GM12878 (cell line): ENCODE measurements at regions not wholly inside any gene's neighbourhood (a gene's known extent, or its start where the extent isn't known, plus 50 kb on each side); places are given as distances from the start of the nearest gene placed in this dataset.

ENCODE experiments used
- ATAC-seq: fragments of 200-7000 bp; cut with Tn5 transposase; 3 replicates; pipeline ENCODE4 v1.9.1; 2020; ENCODE audit warnings: mild to moderate bottlenecking, moderate library complexity
- BruUV-seq: library from RNA; stranded (reverse); fragments of 400-500 nt; replicated peaks from 2 replicates; lab custom pipeline; 2021; lab: Mats Ljungman, UMichigan
- CTCF ChIA-PET: fragments of 300-600 bp; sonication (Branson Sonifier 250); formaldehyde crosslinking; extraction: SDS; loops from one replicate; lab custom pipeline; 2021; ENCODE audit warnings: inconsistent platforms; lab: Yijun Ruan, JAX
- POLR2A ChIA-PET: fragments of 350-600 bp; formaldehyde crosslinking; extraction: SDS; loops from one replicate; lab custom pipeline; 2021; ENCODE audit warnings: inconsistent platforms; lab: Charles Lee
- RAD21 ChIA-PET: fragments of 300-600 bp; sonication (Branson Sonifier 250); formaldehyde crosslinking; loops from one replicate; lab custom pipeline; 2023; ENCODE audit warnings: antibody characterized with exemption; ENCODE audit not compliant: unreplicated experiment; lab: Charles Lee
- SMC1A ChIA-PET: fragments of 300-600 bp; sonication (Branson Sonifier 250); formaldehyde crosslinking; loops from one replicate; lab custom pipeline; 2023; ENCODE audit not compliant: unreplicated experiment, uncharacterized antibody; lab: Charles Lee
- DNase-seq: peaks from one replicate; pipeline ENCODE4 v3.0.0-alpha.2; 2011; ENCODE audit warnings: low read depth, low spot score
- FAIRE-seq: peaks from 3 replicates; lab custom pipeline; 2011; peaks lifted over from hg19 to GRCh38; lab: Jason Lieb, UNC
- H2AFZ ChIP-seq: 2 replicates; pipeline ENCODE4 v1.6.0; 2011; ENCODE audit warnings: low read depth, low read length, control low read depth; ENCODE audit not compliant: control insufficient read depth
- H3K27ac ChIP-seq: 2 replicates; pipeline ENCODE4 v1.5.1; 2011; ENCODE audit warnings: control low read depth; ENCODE audit not compliant: control insufficient read depth, insufficient read depth
- H3K27me3 ChIP-seq, 2 experiments: replicated peaks in 1 of 2; 2 replicates each; pipeline versions ENCODE4 v1.6.0 to v1.6.1; 2011; ENCODE audit warnings: low read length in 1 of 2; ENCODE audit not compliant: control insufficient read depth in 2 of 2, insufficient read depth in 2 of 2
- H3K36me3 ChIP-seq, 2 experiments: 2 replicates each; pipeline ENCODE4 v1.5.1; 2011; ENCODE audit warnings: low read length in 1 of 2; ENCODE audit not compliant: control insufficient read depth in 2 of 2, insufficient read depth in 2 of 2
- H3K4me1 ChIP-seq: 2 replicates; pipeline ENCODE4 v1.6.1; 2011; ENCODE audit warnings: mild to moderate bottlenecking, low read length, moderate library complexity, mixed read lengths; ENCODE audit not compliant: control insufficient read depth, insufficient read depth
- H3K4me2 ChIP-seq: 2 replicates; pipeline ENCODE4 v1.6.0; 2011; ENCODE audit warnings: control low read depth; ENCODE audit not compliant: control insufficient read depth, insufficient read depth
- H3K4me3 ChIP-seq: fragments of 200-600 bp; sonication (generic); 2 replicates; pipeline ENCODE4 v1.5.1; 2016
- H3K79me2 ChIP-seq: 2 replicates; pipeline ENCODE4 v1.6.0; 2011; ENCODE audit warnings: low read length; ENCODE audit not compliant: control insufficient read depth, insufficient read depth
- H3K9ac ChIP-seq: 2 replicates; pipeline ENCODE4 v1.8.0; 2011; ENCODE audit warnings: low read length, control low read depth, mixed read lengths; ENCODE audit not compliant: control insufficient read depth, insufficient read depth
- H3K9me3 ChIP-seq: replicated peaks from 3 replicates; pipeline ENCODE4 v1.5.1; 2011; ENCODE audit warnings: mild to moderate bottlenecking, low read length; ENCODE audit not compliant: control insufficient read depth, insufficient read depth
- H4K20me1 ChIP-seq: 2 replicates; pipeline ENCODE4 v1.6.0; 2011; ENCODE audit not compliant: control insufficient read depth, insufficient read depth
- CBX3 ChIP-seq: fragments of 200-600 bp; sonication (generic); IDR thresholded peaks from 2 replicates; pipeline ENCODE4 v1.6.1; 2016; ENCODE audit warnings: low read depth, borderline replicate concordance
- CHD1 ChIP-seq: IDR thresholded peaks from 2 replicates; pipeline ENCODE4 v1.6.1; 2012; ENCODE audit warnings: low read depth, low read length, improper control_type of control experiment
- CREB1 ChIP-seq: IDR thresholded peaks from 2 replicates; pipeline ENCODE4 v1.6.1; 2012; ENCODE audit warnings: low read depth, mild to moderate bottlenecking, inconsistent platforms
- CREM ChIP-seq: IDR thresholded peaks from 2 replicates; pipeline ENCODE4 v1.6.1; 2014; ENCODE audit warnings: antibody characterized with exemption, low read depth
- ESRRA ChIP-seq: IDR thresholded peaks from 2 replicates; pipeline ENCODE4 v1.6.1; 2012; ENCODE audit warnings: mild to moderate bottlenecking, low read length, improper control_type of control experiment
- HDGF ChIP-seq: fragments of 450-650 bp; IDR thresholded peaks from 2 replicates; pipeline ENCODE4 v1.6.1; 2016; ENCODE audit warnings: antibody characterized with exemption
- NFYA ChIP-seq: IDR thresholded peaks from 2 replicates; pipeline ENCODE4 v1.6.1; 2011; ENCODE audit warnings: low read depth, mild to moderate bottlenecking, low read length, improper control_type of control experiment, borderline replicate concordance
- NFYB ChIP-seq: IDR thresholded peaks from 2 replicates; pipeline ENCODE4 v1.6.1; 2011; ENCODE audit warnings: low read depth, mild to moderate bottlenecking, low read length, improper control_type of control experiment, moderate library complexity; ENCODE audit not compliant: insufficient read depth
- NRF1 ChIP-seq: conservative IDR thresholded peaks from 2 replicates; pipeline ENCODE4 v1.6.1; 2011; ENCODE audit warnings: mild to moderate bottlenecking, low read depth, low read length, improper control_type of control experiment
- RBBP5 ChIP-seq: fragments of 200-600 bp; sonication (generic); conservative IDR thresholded peaks from 2 replicates; pipeline ENCODE4 v1.6.1; 2016
- RCOR1 ChIP-seq: conservative IDR thresholded peaks from 2 replicates; pipeline ENCODE4 v1.6.1; 2012; ENCODE audit warnings: low read depth, low read length, improper control_type of control experiment
- RFX5 ChIP-seq: IDR thresholded peaks from 2 replicates; pipeline ENCODE4 v1.6.1; 2011; ENCODE audit warnings: low read depth, low read length, improper control_type of control experiment
- SMAD5 ChIP-seq: IDR thresholded peaks from 2 replicates; pipeline ENCODE4 v1.6.1; 2016; ENCODE audit warnings: antibody characterized with exemption, low read depth
- SREBF1 ChIP-seq: IDR thresholded peaks from 2 replicates; pipeline ENCODE4 v1.6.1; 2012; ENCODE audit warnings: mild to moderate bottlenecking, low read length
- whole genome bisulfite sequencing: methylation state at CpG from one replicate; pipeline ENCODE4 v1.1.6; 2016; ENCODE audit warnings: low lambda C conversion rate; ENCODE audit not compliant: insufficient replicate concordance, insufficient coverage; ENCODE audit errors: missing lambda C conversion rate; 5-methylcytosine and 5-hydroxymethylcytosine counted together
- in situ Hi-C: fragments of 300-500 bp; cut with MboI; formaldehyde crosslinking; loops from 9 replicates; pipeline ENCODE4 v1.14.3; 2018; ENCODE audit warnings: mixed read lengths
- intact Hi-C: fragments of 100-400 bp; cut with micrococcal nuclease; formaldehyde crosslinking; loops from one replicate; pipeline ENCODE4 v1.14.2; 2022; ENCODE audit not compliant: unreplicated experiment
- TF ChIP-seq, protein P1 (sequence below): IDR thresholded peaks from 2 replicates; pipeline ENCODE4 v1.6.1; 2011; ENCODE audit warnings: low read depth, mild to moderate bottlenecking, low read length, moderate library complexity, borderline replicate concordance; ENCODE audit errors: extremely low read depth
- TF ChIP-seq, protein P2 (sequence below): fragments of 150-350 bp; IDR thresholded peaks from 2 replicates; pipeline ENCODE4 v1.6.1; 2014; ENCODE audit warnings: mild to moderate bottlenecking, low read depth, low read length
- TF ChIP-seq, protein P3 (sequence below): fragments of 450-650 bp; IDR thresholded peaks from 2 replicates; pipeline ENCODE4 v1.6.1; 2016; ENCODE audit warnings: mild to moderate bottlenecking, moderate library complexity, borderline replicate concordance
- TF ChIP-seq, protein P4 (sequence below): IDR thresholded peaks from 2 replicates; pipeline ENCODE4 v1.6.1; 2012; ENCODE audit warnings: low read depth, low read length, improper control_type of control experiment

DNA sequence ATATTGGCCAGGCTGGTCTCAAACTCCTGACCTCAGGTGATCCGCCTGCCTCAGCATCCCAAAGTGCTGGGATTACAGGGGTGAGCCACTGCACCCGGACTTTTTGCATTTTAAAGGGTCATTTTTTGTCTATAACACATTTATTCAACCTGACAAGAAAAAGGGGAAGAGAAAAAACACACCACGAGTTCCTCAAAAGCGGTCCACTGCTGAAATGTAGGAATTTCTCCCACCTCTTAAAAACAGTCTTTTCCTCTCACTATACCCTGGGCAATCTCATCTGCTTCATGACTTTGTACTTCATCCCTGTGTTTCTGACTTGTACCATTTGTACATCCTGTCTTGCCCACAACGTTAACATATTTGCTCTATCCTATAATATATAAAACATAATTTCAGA is 413.3 kb upstream of the PTBP2 start:
- Histone ChIP-seq H4K20me1 (no peaks in the 10 kb centered on the region), H2AFZ (no peak overlapping the region), H3K4me2 (no peak overlapping the region), H3K36me3 (no peaks in the 10 kb centered on the region), H3K9me3 (no peaks in the 10 kb centered on the region), H3K4me3 (no peak overlapping the region), H3K9ac (no peak overlapping the region), H3K79me2 (no peaks in the 10 kb centered on the region), H3K27ac (no peak overlapping the region), H3K27me3 (no peaks in the 10 kb centered on the region), H3K4me1 (no peaks in the 10 kb centered on the region)
- 6% methylated on average over 5 of the region's 5 CpGs for WGBS
- ChIA-PET CTCF (no interaction called here), RAD21 (no interaction called here), SMC1A (no interaction called here), POLR2A (no interaction called here)
- in situ Hi-C loops, result no loop called here
- TF ChIP-seq SMAD5, result no peak
- no peak for TF ChIP-seq CHD1
- no peak for TF ChIP-seq NFYB
- TF ChIP-seq RCOR1, result no peak
- TF ChIP-seq RFX5, result no peak
- TF ChIP-seq, protein P1, sequence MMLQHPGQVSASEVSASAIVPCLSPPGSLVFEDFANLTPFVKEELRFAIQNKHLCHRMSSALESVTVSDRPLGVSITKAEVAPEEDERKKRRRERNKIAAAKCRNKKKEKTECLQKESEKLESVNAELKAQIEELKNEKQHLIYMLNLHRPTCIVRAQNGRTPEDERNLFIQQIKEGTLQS, result no peak
- TF ChIP-seq, protein P2, sequence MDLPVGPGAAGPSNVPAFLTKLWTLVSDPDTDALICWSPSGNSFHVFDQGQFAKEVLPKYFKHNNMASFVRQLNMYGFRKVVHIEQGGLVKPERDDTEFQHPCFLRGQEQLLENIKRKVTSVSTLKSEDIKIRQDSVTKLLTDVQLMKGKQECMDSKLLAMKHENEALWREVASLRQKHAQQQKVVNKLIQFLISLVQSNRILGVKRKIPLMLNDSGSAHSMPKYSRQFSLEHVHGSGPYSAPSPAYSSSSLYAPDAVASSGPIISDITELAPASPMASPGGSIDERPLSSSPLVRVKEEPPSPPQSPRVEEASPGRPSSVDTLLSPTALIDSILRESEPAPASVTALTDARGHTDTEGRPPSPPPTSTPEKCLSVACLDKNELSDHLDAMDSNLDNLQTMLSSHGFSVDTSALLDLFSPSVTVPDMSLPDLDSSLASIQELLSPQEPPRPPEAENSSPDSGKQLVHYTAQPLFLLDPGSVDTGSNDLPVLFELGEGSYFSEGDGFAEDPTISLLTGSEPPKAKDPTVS, result no peak
- no peak for TF ChIP-seq ESRRA
- TF ChIP-seq, protein P3, sequence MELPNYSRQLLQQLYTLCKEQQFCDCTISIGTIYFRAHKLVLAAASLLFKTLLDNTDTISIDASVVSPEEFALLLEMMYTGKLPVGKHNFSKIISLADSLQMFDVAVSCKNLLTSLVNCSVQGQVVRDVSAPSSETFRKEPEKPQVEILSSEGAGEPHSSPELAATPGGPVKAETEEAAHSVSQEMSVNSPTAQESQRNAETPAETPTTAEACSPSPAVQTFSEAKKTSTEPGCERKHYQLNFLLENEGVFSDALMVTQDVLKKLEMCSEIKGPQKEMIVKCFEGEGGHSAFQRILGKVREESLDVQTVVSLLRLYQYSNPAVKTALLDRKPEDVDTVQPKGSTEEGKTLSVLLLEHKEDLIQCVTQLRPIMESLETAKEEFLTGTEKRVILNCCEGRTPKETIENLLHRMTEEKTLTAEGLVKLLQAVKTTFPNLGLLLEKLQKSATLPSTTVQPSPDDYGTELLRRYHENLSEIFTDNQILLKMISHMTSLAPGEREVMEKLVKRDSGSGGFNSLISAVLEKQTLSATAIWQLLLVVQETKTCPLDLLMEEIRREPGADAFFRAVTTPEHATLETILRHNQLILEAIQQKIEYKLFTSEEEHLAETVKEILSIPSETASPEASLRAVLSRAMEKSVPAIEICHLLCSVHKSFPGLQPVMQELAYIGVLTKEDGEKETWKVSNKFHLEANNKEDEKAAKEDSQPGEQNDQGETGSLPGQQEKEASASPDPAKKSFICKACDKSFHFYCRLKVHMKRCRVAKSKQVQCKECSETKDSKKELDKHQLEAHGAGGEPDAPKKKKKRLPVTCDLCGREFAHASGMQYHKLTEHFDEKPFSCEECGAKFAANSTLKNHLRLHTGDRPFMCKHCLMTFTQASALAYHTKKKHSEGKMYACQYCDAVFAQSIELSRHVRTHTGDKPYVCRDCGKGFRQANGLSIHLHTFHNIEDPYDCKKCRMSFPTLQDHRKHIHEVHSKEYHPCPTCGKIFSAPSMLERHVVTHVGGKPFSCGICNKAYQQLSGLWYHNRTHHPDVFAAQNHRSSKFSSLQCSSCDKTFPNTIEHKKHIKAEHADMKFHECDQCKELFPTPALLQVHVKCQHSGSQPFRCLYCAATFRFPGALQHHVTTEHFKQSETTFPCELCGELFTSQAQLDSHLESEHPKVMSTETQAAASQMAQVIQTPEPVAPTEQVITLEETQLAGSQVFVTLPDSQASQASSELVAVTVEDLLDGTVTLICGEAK, result no peak
- no peak for TF ChIP-seq SREBF1
- TF ChIP-seq, protein P4, sequence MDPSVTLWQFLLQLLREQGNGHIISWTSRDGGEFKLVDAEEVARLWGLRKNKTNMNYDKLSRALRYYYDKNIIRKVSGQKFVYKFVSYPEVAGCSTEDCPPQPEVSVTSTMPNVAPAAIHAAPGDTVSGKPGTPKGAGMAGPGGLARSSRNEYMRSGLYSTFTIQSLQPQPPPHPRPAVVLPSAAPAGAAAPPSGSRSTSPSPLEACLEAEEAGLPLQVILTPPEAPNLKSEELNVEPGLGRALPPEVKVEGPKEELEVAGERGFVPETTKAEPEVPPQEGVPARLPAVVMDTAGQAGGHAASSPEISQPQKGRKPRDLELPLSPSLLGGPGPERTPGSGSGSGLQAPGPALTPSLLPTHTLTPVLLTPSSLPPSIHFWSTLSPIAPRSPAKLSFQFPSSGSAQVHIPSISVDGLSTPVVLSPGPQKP, result no peak
- TF ChIP-seq CREB1, result no peak
- no peak for TF ChIP-seq HDGF
- TF ChIP-seq RBBP5, result no peak
- no peak for TF ChIP-seq NFYA
- TF ChIP-seq NRF1, result no peak
- TF ChIP-seq CREM, result no peak
- no peak for TF ChIP-seq CBX3
- BruUV-seq, result no TSS peak
- DNase-seq (no peak), FAIRE-seq (no peak), ATAC-seq (no peak)
- intact Hi-C loops, result no loop called here
